Activated T-cell treated with anti-CD3 and anti-CD28 coated beads, Interleukin-2, amount 50 U/mL, for 72 hours (primary cell): ENCODE measurements at regions not wholly inside any gene's neighbourhood (a gene's known extent, or its start where the extent isn't known, plus 50 kb on each side); places are given as distances from the start of the nearest gene placed in this dataset.

Experiments
- ATAC-seq, 2 donors: fragments of 150-1000 bp; cut with Tn5 transposase; replicated peaks in 1 of 2; 2 replicates each; pipeline ENCODE4 v1.10.0; 2021; ENCODE audit warnings: moderate library complexity in 2 of 2, mild to moderate bottlenecking in 1 of 2
- DNase-seq, 2 donors: peaks; one replicate each; pipeline ENCODE4 v3.0.0; 2021 to 2022; ENCODE audit warnings: mixed read lengths in 1 of 2
- H3K27ac Mint-ChIP-seq: one replicate; pipeline ENCODE4 v1.8.0; 2022; ENCODE audit warnings: mild to moderate bottlenecking, moderate library complexity, mixed read lengths
- H3K27me3 Mint-ChIP-seq: one replicate; pipeline ENCODE4 v1.8.0; 2022; ENCODE audit warnings: low read depth, mixed read lengths
- H3K36me3 Mint-ChIP-seq, 2 donors: one replicate each; pipeline ENCODE4 v1.8.0; 2022; ENCODE audit warnings: mixed read lengths in 2 of 2, mild to moderate bottlenecking in 1 of 2; ENCODE audit not compliant: insufficient read depth in 2 of 2
- H3K4me1 Mint-ChIP-seq: one replicate; pipeline ENCODE4 v1.8.0; 2022; ENCODE audit warnings: low read depth, mixed read lengths
- H3K4me3 Mint-ChIP-seq, 2 donors: one replicate each; pipeline ENCODE4 v1.8.0; 2022; ENCODE audit warnings: mild to moderate bottlenecking in 2 of 2, mixed read lengths in 2 of 2, moderate library complexity in 2 of 2
- H3K9me3 Mint-ChIP-seq, 2 donors: one replicate each; pipeline ENCODE4 v1.8.0; 2022; ENCODE audit warnings: mixed read lengths in 2 of 2

GRCh38 chr5:107783551-107783950 is 112.8 kb upstream of the EFNA5 start:
- no peak for DNase-seq
- Mint-ChIP-seq H3K36me3 (peaks cover 0 to 2% of the 10 kb centered on the region in 2 donors), H3K9me3 (peaks cover 0 to 8% of the 10 kb centered on the region in 2 donors), H3K4me1 (no peaks in the 10 kb centered on the region), H3K27ac (no peak overlapping the region), H3K4me3 (no peak overlapping the region), H3K27me3 (no peaks in the 10 kb centered on the region)
- ATAC-seq: no peak

DNA sequence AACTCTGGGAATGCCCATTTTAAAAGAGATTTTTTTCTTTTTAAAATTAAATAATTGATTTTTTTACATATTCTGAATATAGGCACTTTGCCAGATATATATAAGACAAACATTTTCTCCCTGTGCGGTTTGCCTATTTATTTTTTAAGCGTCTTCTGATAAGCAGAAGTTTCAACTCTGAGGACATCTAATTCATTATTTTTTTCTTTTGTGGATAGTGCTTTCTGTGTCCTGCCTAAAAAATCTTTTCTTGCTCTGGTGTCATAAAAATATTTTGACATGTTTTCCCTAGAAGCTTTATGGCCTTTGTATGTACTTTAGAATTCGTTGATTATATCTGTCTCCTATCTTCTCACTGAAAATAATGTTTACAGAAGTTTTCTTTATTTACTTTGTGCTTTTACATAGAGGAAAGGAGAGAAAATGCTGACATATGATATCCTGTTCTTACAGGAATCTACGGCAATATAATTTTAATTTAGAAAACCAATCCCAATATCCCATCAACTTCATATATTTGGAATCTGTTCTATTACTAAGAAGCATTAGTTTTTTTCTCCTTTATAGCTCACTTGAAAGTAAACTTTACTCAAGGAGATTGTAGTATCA is 111.9 kb upstream of the EFNA5 start:
- no peak for DNase-seq
- H3K27ac Mint-ChIP-seq: no peak overlapping the region

DNA sequence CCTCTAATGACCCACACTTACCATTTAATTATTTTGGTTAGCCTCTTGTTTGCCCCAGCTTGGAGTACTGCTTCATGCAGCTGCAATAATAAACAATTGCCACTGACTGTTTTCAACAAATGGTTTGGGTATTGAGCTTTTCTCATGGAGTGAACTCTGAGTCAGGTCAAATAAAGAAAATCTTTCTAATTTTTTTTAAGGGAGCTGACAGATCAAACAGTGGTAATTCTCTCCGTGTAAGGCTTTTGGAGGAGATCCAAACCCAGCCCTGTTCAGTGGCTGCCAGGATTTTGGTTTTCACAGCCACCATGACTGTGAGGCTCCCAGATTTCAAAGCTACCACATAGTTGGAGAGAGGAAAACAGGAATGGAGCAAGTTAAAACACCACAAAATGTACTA is 110.7 kb upstream of the EFNA5 start:
- H3K36me3 Mint-ChIP-seq: peaks cover 0 to 2% of the 10 kb centered on the region in 2 donors
- ATAC-seq (no peak), DNase-seq (no peak)
- H3K9me3 Mint-ChIP-seq: peaks cover 0 to 5% of the 10 kb centered on the region in 2 donors
- no peaks in the 10 kb centered on the region for H3K4me1 Mint-ChIP-seq
- H3K27ac Mint-ChIP-seq: no peak overlapping the region
- H3K27me3 Mint-ChIP-seq: no peaks in the 10 kb centered on the region
- H3K4me3 Mint-ChIP-seq: no peak overlapping the region

More for the DNA sequence above, 111.9 kb upstream of the EFNA5 start:
- ATAC-seq: no peak
- Mint-ChIP-seq H3K4me3 (no peak overlapping the region), H3K4me1 (no peaks in the 10 kb centered on the region), H3K27me3 (no peaks in the 10 kb centered on the region), H3K9me3 (peaks cover 0 to 5% of the 10 kb centered on the region in 2 donors), H3K36me3 (peaks cover 0 to 2% of the 10 kb centered on the region in 2 donors)

GRCh38 chr5:107779437-107779836 is 108.7 kb upstream of the EFNA5 start:
- Mint-ChIP-seq H3K4me1 (no peaks in the 10 kb centered on the region), H3K9me3 (peaks cover 0 to 3% of the 10 kb centered on the region in 2 donors)

DNA sequence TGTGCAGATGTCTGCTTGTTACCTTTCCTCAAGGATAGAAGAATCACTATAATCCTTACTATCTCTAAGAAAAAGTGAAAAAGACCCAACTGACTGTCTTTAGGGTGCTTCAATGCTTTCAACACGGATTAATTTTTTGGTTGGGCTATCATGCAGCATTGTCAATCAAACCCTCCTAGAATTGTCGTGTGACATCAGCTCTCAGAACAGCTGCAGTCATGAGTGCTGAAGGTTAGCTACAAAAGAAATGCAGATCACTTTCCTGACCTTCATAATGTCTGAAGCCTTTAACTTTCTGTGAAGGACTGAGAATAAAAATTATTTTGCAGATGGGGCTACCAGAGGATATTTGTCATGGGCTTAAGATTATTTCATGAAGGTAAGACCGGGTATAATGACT is 107.9 kb upstream of the EFNA5 start:
- no peak overlapping the region for H3K4me3 Mint-ChIP-seq
- peaks cover 0 to 3% of the 10 kb centered on the region in 2 donors for H3K9me3 Mint-ChIP-seq
- DNase-seq (no peak), ATAC-seq (no peak)
- H3K4me1 Mint-ChIP-seq: no peaks in the 10 kb centered on the region
- H3K36me3 Mint-ChIP-seq: no peaks in the 10 kb centered on the region
- no peak overlapping the region for H3K27ac Mint-ChIP-seq
- no peaks in the 10 kb centered on the region for H3K27me3 Mint-ChIP-seq

More at GRCh38 chr5:107779437-107779836, 108.7 kb upstream of the EFNA5 start:
- Mint-ChIP-seq H3K27me3 (no peaks in the 10 kb centered on the region), H3K4me3 (no peak overlapping the region), H3K27ac (no peak overlapping the region), H3K36me3 (no peaks in the 10 kb centered on the region)
- DNase-seq (no peak), ATAC-seq (no peak)

- Mint-ChIP-seq H3K36me3 (no peaks in the 10 kb centered on the region), H3K27me3 (peaks cover 10% of the 10 kb centered on the region), H3K4me3 (no peak overlapping the region), H3K9me3 (peaks cover 0 to 3% of the 10 kb centered on the region in 2 donors), H3K4me1 (no peaks in the 10 kb centered on the region), H3K27ac (no peak overlapping the region)
- ATAC-seq (no peak), DNase-seq (no peak)
These were observed 106.4 kb upstream of the EFNA5 start for GRCh38 chr5:107776922-107777740.

- Mint-ChIP-seq H3K27me3 (peaks cover 17% of the 10 kb centered on the region), H3K4me1 (no peaks in the 10 kb centered on the region), H3K36me3 (no peaks in the 10 kb centered on the region), H3K9me3 (peaks cover 0 to 3% of the 10 kb centered on the region in 2 donors), H3K4me3 (no peak overlapping the region), H3K27ac (no peak overlapping the region)
- no peak for ATAC-seq
- DNase-seq: no peak
These were observed 105.8 kb upstream of the EFNA5 start for GRCh38 chr5:107776506-107776905.

DNA sequence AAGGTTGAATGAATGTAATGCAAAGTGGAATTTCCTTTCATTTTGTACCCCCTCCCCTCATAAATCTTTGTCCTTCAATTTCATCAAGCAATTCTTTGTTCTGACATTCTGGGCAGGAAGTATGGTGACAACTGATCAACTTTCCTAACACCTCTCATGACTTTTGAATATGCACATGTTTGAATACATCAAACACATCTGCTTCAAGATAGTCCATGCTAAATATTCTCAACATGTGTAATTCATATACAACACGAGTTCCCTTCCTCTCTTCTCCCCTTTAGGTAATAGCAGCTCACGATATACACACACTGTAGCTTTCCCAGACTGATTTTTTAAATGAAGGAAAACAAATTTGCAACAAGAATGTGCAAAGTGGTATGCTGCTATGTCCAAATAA is 103.6 kb upstream of the EFNA5 start:
- Mint-ChIP-seq H3K36me3 (no peaks in the 10 kb centered on the region), H3K27ac (no peak overlapping the region), H3K4me1 (no peaks in the 10 kb centered on the region), H3K9me3 (no peaks in the 10 kb centered on the region), H3K27me3 (peaks cover 20% of the 10 kb centered on the region), H3K4me3 (no peak overlapping the region)
- no peak for ATAC-seq
- DNase-seq: no peak

DNA sequence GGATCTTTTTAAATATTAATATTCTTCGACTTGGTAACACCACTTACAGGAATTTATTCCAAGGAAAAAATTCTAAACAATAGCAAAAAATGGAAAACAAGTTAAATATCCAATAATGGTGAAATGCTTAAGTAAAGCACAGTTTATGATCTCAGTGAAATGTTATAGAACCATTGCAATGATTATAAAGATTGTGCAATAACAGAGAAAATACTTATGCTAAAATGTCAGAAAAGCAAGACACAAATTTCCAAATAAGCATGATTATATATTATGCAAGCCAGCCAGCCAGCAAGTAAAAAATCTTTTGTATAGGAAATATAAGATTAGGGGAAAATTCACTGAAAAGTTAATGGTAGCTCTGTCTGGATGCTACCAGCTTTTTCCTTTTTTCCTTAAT is 102.7 kb upstream of the EFNA5 start:
- H3K4me3 Mint-ChIP-seq: no peak overlapping the region
- no peak overlapping the region for H3K27ac Mint-ChIP-seq
- peaks cover 23% of the 10 kb centered on the region for H3K27me3 Mint-ChIP-seq
- DNase-seq (no peak), ATAC-seq (no peak)
- no peaks in the 10 kb centered on the region for H3K36me3 Mint-ChIP-seq
- H3K9me3 Mint-ChIP-seq: no peaks in the 10 kb centered on the region
- H3K4me1 Mint-ChIP-seq: no peaks in the 10 kb centered on the region

DNA sequence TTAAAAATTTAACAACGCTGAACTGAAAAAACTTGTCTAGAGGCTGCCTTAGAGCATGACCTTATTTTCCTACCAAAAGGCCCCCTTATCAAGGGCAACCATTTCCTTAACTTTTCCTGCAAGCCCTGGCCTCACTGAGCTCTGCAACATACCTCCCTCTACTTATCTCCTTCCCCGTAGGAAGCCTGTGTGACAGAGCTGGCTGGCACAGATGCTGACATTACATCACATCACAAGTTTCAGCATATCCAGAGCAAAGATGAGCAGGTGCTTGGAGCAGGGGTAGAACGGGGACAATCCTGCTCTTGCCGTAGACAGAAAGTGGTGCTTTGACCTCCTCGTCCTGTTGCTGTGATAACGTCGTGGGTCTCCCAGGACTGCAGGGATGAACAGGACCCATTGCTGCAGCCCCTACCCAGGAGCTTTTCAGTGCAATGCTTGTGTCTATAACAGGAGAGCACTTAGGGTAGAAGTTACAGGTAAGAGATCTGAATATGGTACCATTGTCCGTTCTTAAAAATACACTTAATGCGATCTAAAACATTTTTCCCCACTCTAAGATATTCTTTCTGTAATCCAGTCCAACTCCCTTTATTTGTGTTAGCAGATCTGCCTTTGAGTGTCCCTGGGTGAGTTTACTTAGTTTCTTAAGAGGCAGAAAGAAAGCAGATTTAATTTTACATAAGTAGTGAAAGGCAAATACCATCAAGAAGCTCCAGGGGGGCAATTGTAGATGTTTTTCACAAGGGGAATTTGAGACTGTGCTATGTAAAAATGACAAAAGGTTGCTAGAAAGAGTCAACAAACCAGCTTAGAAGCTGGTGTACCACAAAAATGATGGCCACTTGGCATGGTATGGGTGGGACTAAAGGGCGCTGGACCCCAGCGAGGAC is 101.9 kb upstream of the EFNA5 start:
- H3K27ac Mint-ChIP-seq: no peak overlapping the region
- ATAC-seq: no peak
- H3K4me3 Mint-ChIP-seq: no peak overlapping the region
- no peaks in the 10 kb centered on the region for H3K9me3 Mint-ChIP-seq
- H3K4me1 Mint-ChIP-seq: no peaks in the 10 kb centered on the region
- no peaks in the 10 kb centered on the region for H3K36me3 Mint-ChIP-seq
- DNase-seq: no peak
- H3K27me3 Mint-ChIP-seq: peaks cover 24% of the 10 kb centered on the region

- DNase-seq (no peak), ATAC-seq (no peak)
- no peaks in the 10 kb centered on the region for H3K9me3 Mint-ChIP-seq
- H3K27me3 Mint-ChIP-seq: peaks cover 24% of the 10 kb centered on the region
- no peak overlapping the region for H3K27ac Mint-ChIP-seq
- no peaks in the 10 kb centered on the region for H3K36me3 Mint-ChIP-seq
- no peak overlapping the region for H3K4me3 Mint-ChIP-seq
- no peaks in the 10 kb centered on the region for H3K4me1 Mint-ChIP-seq
These were observed 101.2 kb upstream of the EFNA5 start for GRCh38 chr5:107771926-107772325.

GRCh38 chr5:107770051-107770450 is 99.3 kb upstream of the EFNA5 start:
- Mint-ChIP-seq H3K27me3 (peaks cover 24% of the 10 kb centered on the region), H3K9me3 (no peaks in the 10 kb centered on the region), H3K27ac (no peak overlapping the region), H3K4me3 (no peak overlapping the region), H3K4me1 (no peaks in the 10 kb centered on the region), H3K36me3 (no peaks in the 10 kb centered on the region)
- DNase-seq (no peak), ATAC-seq (no peak)

- H3K27me3 Mint-ChIP-seq: peaks cover 24% of the 10 kb centered on the region
- no peak overlapping the region for H3K4me3 Mint-ChIP-seq
- H3K27ac Mint-ChIP-seq: no peak overlapping the region
- H3K36me3 Mint-ChIP-seq: no peaks in the 10 kb centered on the region
- H3K9me3 Mint-ChIP-seq: no peaks in the 10 kb centered on the region
- ATAC-seq: no peak
- no peaks in the 10 kb centered on the region for H3K4me1 Mint-ChIP-seq
- no peak for DNase-seq
These were observed 98.8 kb upstream of the EFNA5 start for GRCh38 chr5:107769519-107769918.
